SK-N-SH (cell line): ENCODE measurements at regions not wholly inside any gene's neighbourhood (a gene's known extent, or its start where the extent isn't known, plus 50 kb on each side); places are given as distances from the start of the nearest gene placed in this dataset.

Experiments
- CTCF ChIA-PET: fragments of 300-600, 350-600 bp; formaldehyde crosslinking; extraction: SDS; loops from one replicate; lab custom pipeline; 2021; lab: Yijun Ruan, JAX
- POLR2A ChIA-PET: fragments of 350-600 bp; sonication (Branson Sonifier 250); formaldehyde crosslinking; extraction: SDS; loops from one replicate; lab custom pipeline; 2020; ENCODE audit warnings: antibody characterized with exemption, inconsistent platforms; lab: Yijun Ruan, JAX
- DNase-seq: peaks from one replicate; pipeline ENCODE4 v3.0.0; 2012
- H2AFZ ChIP-seq: fragments of 200-600 bp; sonication (generic); 2 replicates; pipeline ENCODE4 v1.8.1; 2016; ENCODE audit warnings: antibody characterized with exemption, mild to moderate bottlenecking, low read depth
- H3F3A ChIP-seq: fragments of 200-600 bp; sonication (generic); replicated peaks from 2 replicates; pipeline ENCODE3; 2016; ENCODE audit warnings: antibody characterized with exemption, mild to moderate bottlenecking; ENCODE audit not compliant: insufficient read depth
- H3K27ac ChIP-seq, 2 experiments: fragments of 200-500 bp in 1 of 2; fragments of 200-600 bp in 1 of 2; sonication (Bioruptor generic) in 1 of 2; sonication (generic), shearing (Covaris generic) in 1 of 2; 2 replicates each; pipeline versions ENCODE4 v1.5.1 to v1.6.1; 2014 to 2016; ENCODE audit warnings: low read depth in 2 of 2, inconsistent platforms in 1 of 2, low read length in 1 of 2, mild to moderate bottlenecking in 1 of 2, mixed read lengths in 1 of 2
- H3K27me3 ChIP-seq: fragments of 200-600 bp; sonication (generic), shearing (Covaris generic); 2 replicates; pipeline ENCODE4 v1.6.1; 2016; ENCODE audit warnings: mixed run types; ENCODE audit not compliant: insufficient read depth
- H3K36me3 ChIP-seq, 2 experiments: fragments of 200-500 bp in 1 of 2; fragments of 200-600 bp in 1 of 2; sonication (Bioruptor generic) in 1 of 2; sonication (generic) in 1 of 2; replicated peaks in 1 of 2; 2 replicates each; pipeline versions ENCODE3 to v1.5.1; 2014 to 2016; ENCODE audit warnings: low read length in 1 of 2, mild to moderate bottlenecking in 1 of 2; ENCODE audit not compliant: insufficient read depth in 2 of 2, control insufficient read depth in 1 of 2
- H3K4me1 ChIP-seq, 2 experiments: fragments of 200-500 bp in 1 of 2; fragments of 200-600 bp in 1 of 2; sonication (Bioruptor generic) in 1 of 2; sonication (generic), shearing (Covaris generic) in 1 of 2; 2 replicates each; pipeline versions ENCODE4 v1.5.1 to v1.6.1; 2014 to 2016; ENCODE audit warnings: low read depth in 1 of 2, low read length in 1 of 2, mixed run types in 1 of 2; ENCODE audit not compliant: insufficient read depth in 2 of 2, control insufficient read depth in 1 of 2
- H3K4me2 ChIP-seq: fragments of 200-600 bp; sonication (generic), shearing (Covaris generic); 2 replicates; pipeline ENCODE4 v1.6.1; 2017; ENCODE audit warnings: mixed run types
- H3K4me3 ChIP-seq, 2 experiments: fragments of 200-500 bp in 1 of 2; fragments of 200-600 bp in 1 of 2; sonication (Bioruptor generic) in 1 of 2; sonication (generic), shearing (Covaris generic) in 1 of 2; 2 replicates each; pipeline versions ENCODE4 v1.5.1 to v1.8.1; 2014 to 2016; ENCODE audit warnings: low read depth in 2 of 2, inconsistent platforms in 1 of 2, low read length in 1 of 2, mild to moderate bottlenecking in 1 of 2, mixed read lengths in 1 of 2, moderate library complexity in 1 of 2
- H3K79me2 ChIP-seq: fragments of 200-600 bp; sonication (generic); 2 replicates; pipeline ENCODE4 v1.8.1; 2017; ENCODE audit warnings: mild to moderate bottlenecking; ENCODE audit not compliant: insufficient read depth
- H3K9ac ChIP-seq: fragments of 200-600 bp; sonication (generic); 2 replicates; pipeline ENCODE4 v1.6.1; 2017; ENCODE audit warnings: mixed run types
- H3K9me2 ChIP-seq: fragments of 200-600 bp; sonication (generic); 2 replicates; pipeline ENCODE4 v1.6.1; 2017; ENCODE audit warnings: mixed run types
- H3K9me3 ChIP-seq: fragments of 200-600 bp; sonication (generic); 2 replicates; pipeline ENCODE4 v1.6.1; 2017; ENCODE audit warnings: mixed run types, mild to moderate bottlenecking, moderate library complexity
- H4K20me1 ChIP-seq: fragments of 200-600 bp; sonication (generic); 2 replicates; pipeline ENCODE4 v1.6.1; 2017; ENCODE audit warnings: mild to moderate bottlenecking, mixed run types; ENCODE audit not compliant: insufficient read depth
- CTCF ChIP-seq: fragments of 200-600 bp; sonication (generic); IDR thresholded peaks from 2 replicates; pipeline ENCODE4 v1.6.1; 2017; ENCODE audit warnings: antibody characterized with exemption, mild to moderate bottlenecking, moderate library complexity
- EP300 ChIP-seq, 2 experiments: IDR thresholded peaks; 2 replicates each; pipeline versions ENCODE4 v1.4.0 to v1.6.1; 2012; ENCODE audit warnings: borderline replicate concordance in 1 of 2, low read depth in 1 of 2, low read length in 1 of 2
- FOSL2 ChIP-seq: IDR thresholded peaks from 2 replicates; pipeline ENCODE4 v1.4.0; 2012; ENCODE audit warnings: low read depth, mild to moderate bottlenecking, moderate library complexity, borderline replicate concordance
- FOXJ3 ChIP-seq: sonication (generic); formaldehyde crosslinking; IDR thresholded peaks from 2 replicates; pipeline ENCODE4 v1.5.1; 2020; ENCODE audit warnings: mild to moderate bottlenecking, missing genetic modification reagents
- FOXM1 ChIP-seq: IDR thresholded peaks from 2 replicates; pipeline ENCODE4 v1.4.0; 2012; ENCODE audit warnings: low read depth, mild to moderate bottlenecking
- IRF3 ChIP-seq: fragments of 150-350 bp; IDR thresholded peaks from 2 replicates; pipeline ENCODE4 v1.6.1; 2016; ENCODE audit warnings: mild to moderate bottlenecking, low read depth, low read length
- MXI1 ChIP-seq: IDR thresholded peaks from 2 replicates; pipeline ENCODE4 v1.6.1; 2012; ENCODE audit warnings: mild to moderate bottlenecking, low read depth, low read length, improper control_type of control experiment
- PBX3 ChIP-seq: IDR thresholded peaks from 2 replicates; pipeline ENCODE4; 2012
- RAD21 ChIP-seq: IDR thresholded peaks from 2 replicates; pipeline ENCODE4 v1.6.1; 2012; ENCODE audit warnings: mild to moderate bottlenecking, low read length
- RCOR1 ChIP-seq: fragments of 150-350 bp; IDR thresholded peaks from 2 replicates; pipeline ENCODE4 v1.6.1; 2017; ENCODE audit warnings: antibody characterized with exemption, low read length
- RFX5 ChIP-seq: IDR thresholded peaks from 2 replicates; pipeline ENCODE4 v1.6.1; 2012; ENCODE audit warnings: mild to moderate bottlenecking, improper control_type of control experiment, low read length
- SMC3 ChIP-seq: IDR thresholded peaks from 2 replicates; pipeline ENCODE4 v1.6.1; 2012; ENCODE audit warnings: low read depth, low read length, improper control_type of control experiment
- TAF1 ChIP-seq: IDR thresholded peaks from 2 replicates; pipeline ENCODE4 v1.6.1; 2012; ENCODE audit warnings: low read depth, mild to moderate bottlenecking, low read length, moderate library complexity, borderline replicate concordance
- TCF12 ChIP-seq: IDR thresholded peaks from 2 replicates; pipeline ENCODE4 v1.4.0; 2012
- TEAD4 ChIP-seq: IDR thresholded peaks from 2 replicates; pipeline ENCODE4 v1.4.0; 2012; ENCODE audit warnings: mild to moderate bottlenecking, borderline replicate concordance; ENCODE audit not compliant: insufficient read depth
- YY1 ChIP-seq: IDR thresholded peaks from 2 replicates; pipeline ENCODE4 v1.4.0; 2012; ENCODE audit warnings: low read depth, mild to moderate bottlenecking
- WGBS: methylation state at CpG from one replicate; pipeline ENCODE4 v1.1.6; 2017; ENCODE audit warnings: low lambda C conversion rate; 5-methylcytosine and 5-hydroxymethylcytosine counted together
- TF ChIP-seq, protein P1 (sequence below): fragments of 150-350 bp; IDR thresholded peaks from 2 replicates; pipeline ENCODE4 v1.6.1; 2017; ENCODE audit warnings: antibody characterized with exemption, low read length, low read depth, borderline replicate concordance

DNA sequence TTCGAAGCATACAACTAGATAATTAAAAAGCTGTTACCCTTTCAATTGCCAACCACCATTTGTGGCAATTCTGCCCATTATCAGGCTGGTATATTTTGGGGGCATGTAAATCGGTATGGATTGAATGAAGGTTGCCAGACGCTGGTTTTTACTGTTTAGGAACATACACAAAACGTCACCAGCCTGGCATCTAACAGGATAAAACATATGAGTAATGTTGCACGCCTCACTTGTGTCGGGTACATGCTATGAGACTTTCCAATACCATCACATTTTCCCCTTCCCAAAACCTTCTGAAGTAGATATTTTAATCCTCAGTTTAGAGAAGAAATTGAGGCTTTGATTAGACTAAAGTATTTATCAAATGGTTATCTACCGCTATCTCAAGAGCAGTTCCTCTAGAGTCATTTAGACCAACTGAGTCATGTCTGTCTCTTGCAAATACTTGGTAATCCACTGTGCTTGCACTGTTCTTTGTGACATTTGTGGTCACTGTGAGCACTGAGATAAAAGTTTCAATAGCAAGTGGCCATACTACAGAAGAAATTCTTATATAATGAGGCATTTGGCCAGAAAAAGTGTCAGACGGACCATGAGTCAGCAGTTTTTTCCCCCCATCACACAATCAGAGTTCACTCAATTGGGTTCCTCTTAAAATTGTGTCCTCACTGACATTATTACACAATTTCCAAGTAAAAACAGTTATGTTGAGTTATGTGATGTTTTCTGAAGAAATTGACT is 498.7 kb downstream of the NXPH1 start:
- Histone ChIP-seq H3K4me1 (no peaks in the 10 kb centered on the region), H3K27me3 (no peaks in the 10 kb centered on the region), H3K79me2 (no peaks in the 10 kb centered on the region), H3K9me2 (0 out of 2 replicates have a peak, but pooled peaks cover 4% of the 10 kb centered on the region), H3K4me2 (no peak overlapping the region), H2AFZ (no peak overlapping the region), H3K9ac (no peak overlapping the region), H3K27ac (no peak overlapping the region), H3F3A (no peaks in the 10 kb centered on the region), H4K20me1 (no peaks in the 10 kb centered on the region), H3K9me3 (no peaks in the 10 kb centered on the region; the same call in none of the 2 replicates), H3K4me3 (no peak overlapping the region), H3K36me3 (no peaks in the 10 kb centered on the region)
- DNase-seq: no peak
- ChIA-PET POLR2A (no interaction called here), CTCF (no interaction called here)
- TF ChIP-seq RCOR1 (no peak), YY1 (no peak), MXI1 (no peak), IRF3 (no peak), TEAD4 (no peak), SMC3 (no peak)
- TF ChIP-seq, protein P1, sequence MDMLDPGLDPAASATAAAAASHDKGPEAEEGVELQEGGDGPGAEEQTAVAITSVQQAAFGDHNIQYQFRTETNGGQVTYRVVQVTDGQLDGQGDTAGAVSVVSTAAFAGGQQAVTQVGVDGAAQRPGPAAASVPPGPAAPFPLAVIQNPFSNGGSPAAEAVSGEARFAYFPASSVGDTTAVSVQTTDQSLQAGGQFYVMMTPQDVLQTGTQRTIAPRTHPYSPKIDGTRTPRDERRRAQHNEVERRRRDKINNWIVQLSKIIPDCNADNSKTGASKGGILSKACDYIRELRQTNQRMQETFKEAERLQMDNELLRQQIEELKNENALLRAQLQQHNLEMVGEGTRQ: no peak
- WGBS: 40% methylated on average over 8 of the region's 8 CpGs

DNA sequence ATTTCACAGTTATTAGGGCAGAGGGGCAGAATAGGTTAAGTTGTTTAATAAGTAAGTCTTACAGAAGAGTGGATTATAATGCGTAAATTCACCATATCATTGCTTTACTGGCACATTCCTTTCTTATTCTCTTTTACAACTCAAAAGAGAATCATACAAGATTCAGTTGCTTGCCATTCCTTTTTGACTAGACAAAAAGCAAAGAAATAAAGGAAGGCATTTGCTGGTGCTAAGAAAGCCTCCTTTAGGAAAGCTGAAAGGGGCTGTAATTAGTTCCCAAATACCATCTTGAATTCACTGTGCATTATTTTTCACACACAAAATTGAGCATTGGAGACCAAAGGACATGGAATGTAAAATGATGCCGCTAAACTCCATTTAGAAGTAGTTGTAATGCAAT is 499.3 kb downstream of the NXPH1 start:
- no peak overlapping the region for H2AFZ ChIP-seq
- ChIA-PET CTCF (interaction anchor here (0.9 to 1.0 kb wide), 2 partner anchors 29 to 515 kb away, joined by 3 read pairs; no protein-coding TSS in a partner anchor), POLR2A (no interaction called here)
- no peak overlapping the region for H3K4me3 ChIP-seq
- H3K9me3 ChIP-seq: no peaks in the 10 kb centered on the region; the same call in none of the 2 replicates
- no peaks in the 10 kb centered on the region for H3K4me1 ChIP-seq
- no peaks in the 10 kb centered on the region for H3F3A ChIP-seq
- no peak overlapping the region for H3K4me2 ChIP-seq
- DNase-seq: no peak
- WGBS: 47% methylated on average over 2 of the region's 2 CpGs
- TF ChIP-seq TAF1 (no peak), YY1 (no peak), FOXJ3 (CRISPR knock-in tag) (no peak), FOXM1 (no peak), EP300 (IDR thresholded peaks at IDR 0.05; ENCODE audit: borderline replicate concordance in 1 of 2, low read depth in 1 of 2, low read length in 1 of 2) (no peak), CTCF (no peak), TCF12 (no peak), RFX5 (no peak), FOSL2 (no peak), RAD21 (no peak), PBX3 (no peak)
- TF ChIP-seq, all 33 proteins: peak for 0
- Histone ChIP-seq H3K36me3 (no peaks in the 10 kb centered on the region), H4K20me1 (no peaks in the 10 kb centered on the region), H3K9ac (no peak overlapping the region), H3K79me2 (no peaks in the 10 kb centered on the region), H3K27me3 (no peaks in the 10 kb centered on the region), H3K9me2 (0 out of 2 replicates have a peak, but pooled peaks cover 4% of the 10 kb centered on the region), H3K27ac (no peak overlapping the region)
